K562 (cell line): ENCODE measurements at regions not wholly inside any gene's neighbourhood (a gene's known extent, or its start where the extent isn't known, plus 50 kb on each side); places are given as distances from the start of the nearest gene placed in this dataset.

Experiments
- C11orf30 ChIP-seq: fragments of 450-650 bp; IDR thresholded peaks from 2 replicates; pipeline ENCODE4 v1.6.1; 2016; ENCODE audit warnings: low read depth, mild to moderate bottlenecking
- CXXC5 ChIP-seq: fragments of 250-450 bp; sonication (Bioruptor Pico); IDR thresholded peaks from 2 replicates; pipeline ENCODE4 v1.8.0; 2022; ENCODE audit warnings: inconsistent platforms, mild to moderate bottlenecking, moderate library complexity
- E2F6 ChIP-seq, 2 experiments: IDR thresholded peaks; 2 replicates each; pipeline ENCODE4 v1.6.1; 2011; ENCODE audit warnings: borderline replicate concordance in 1 of 2, control low read depth in 1 of 2, low read depth in 1 of 2, low read length in 1 of 2, mild to moderate bottlenecking in 1 of 2, mixed read lengths in 1 of 2, moderate library complexity in 1 of 2; ENCODE audit not compliant: insufficient read depth in 1 of 2, insufficient read length in 1 of 2, poor library complexity in 1 of 2, severe bottlenecking in 1 of 2; ENCODE audit errors: extremely low read depth in 1 of 2
- ILK ChIP-seq: fragments of 450-650 bp; IDR thresholded peaks from 2 replicates; pipeline ENCODE4 v1.6.1; 2016; ENCODE audit warnings: missing genetic modification characterization, low read depth, mild to moderate bottlenecking, missing compliant biosample characterization, moderate library complexity, borderline replicate concordance
- MCM3 ChIP-seq: fragments of 450-650 bp; IDR thresholded peaks from 2 replicates; pipeline ENCODE4 v1.6.1; 2016
- RBM39 ChIP-seq: fragments of 200-400 bp; formaldehyde crosslinking; optimal IDR thresholded peaks from 2 replicates; pipeline ENCODE3; 2018; ENCODE audit warnings: low read depth, low read length
- ZBTB5 ChIP-seq: fragments of 450-650 bp; IDR thresholded peaks from 2 replicates; pipeline ENCODE4 v1.6.1; 2017; ENCODE audit warnings: antibody characterized with exemption
- ZNF224 ChIP-seq: sonication (generic); formaldehyde crosslinking; IDR thresholded peaks from 2 replicates; pipeline ENCODE4 v1.8.0; 2022; ENCODE audit warnings: mild to moderate bottlenecking, missing genetic modification reagents
- ZNF431 ChIP-seq: sonication (generic); formaldehyde crosslinking; IDR thresholded peaks from 2 replicates; pipeline ENCODE4 v1.8.0; 2022; ENCODE audit warnings: mild to moderate bottlenecking, missing genetic modification reagents
- ZNF644 ChIP-seq: fragments of 200-800 bp; sonication (Bioruptor generic); IDR thresholded peaks from 2 replicates; pipeline ENCODE4 v1.6.1; 2016; ENCODE audit warnings: low read depth, missing genetic modification characterization, missing compliant biosample characterization
- TF ChIP-seq, protein P1 (sequence below): fragments of 450-650 bp; formaldehyde crosslinking; IDR thresholded peaks from 2 replicates; pipeline ENCODE4 v1.4.0; 2020; ENCODE audit warnings: mild to moderate bottlenecking

GRCh38 chr6:105991561-105992314, 94.4 kb upstream of the PRDM1 start (continued):
- TF ChIP-seq, protein P1, sequence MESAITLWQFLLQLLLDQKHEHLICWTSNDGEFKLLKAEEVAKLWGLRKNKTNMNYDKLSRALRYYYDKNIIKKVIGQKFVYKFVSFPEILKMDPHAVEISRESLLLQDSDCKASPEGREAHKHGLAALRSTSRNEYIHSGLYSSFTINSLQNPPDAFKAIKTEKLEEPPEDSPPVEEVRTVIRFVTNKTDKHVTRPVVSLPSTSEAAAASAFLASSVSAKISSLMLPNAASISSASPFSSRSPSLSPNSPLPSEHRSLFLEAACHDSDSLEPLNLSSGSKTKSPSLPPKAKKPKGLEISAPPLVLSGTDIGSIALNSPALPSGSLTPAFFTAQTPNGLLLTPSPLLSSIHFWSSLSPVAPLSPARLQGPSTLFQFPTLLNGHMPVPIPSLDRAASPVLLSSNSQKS (CRISPR knock-in tag): no peak
- no peak for TF ChIP-seq CXXC5 (CRISPR knock-in tag)
- no peak for TF ChIP-seq RBM39
- no peak for TF ChIP-seq ZNF644 (tag)
- no peak for TF ChIP-seq ZNF224 (CRISPR knock-in tag)
- TF ChIP-seq ZNF431 (CRISPR knock-in tag): no peak
- peak in 1 of 2 experiments; percentile 26 for TF ChIP-seq E2F6 (IDR thresholded peaks at IDR 0.05; ENCODE audit: borderline replicate concordance in 1 of 2, extremely low read depth in 1 of 2, insufficient read depth in 1 of 2, insufficient read length in 1 of 2, low read depth in 1 of 2, low read length in 1 of 2, poor library complexity in 1 of 2, severe bottlenecking in 1 of 2)
- peak; percentile 13; the same call in 1 of the 2 replicates for TF ChIP-seq C11orf30
- no peak for TF ChIP-seq ZBTB5
- no peak for TF ChIP-seq MCM3
- no peak for TF ChIP-seq ILK
